ENCODE measurements at regions not wholly inside any gene's neighbourhood (a gene's known extent, or its start where the extent isn't known, plus 50 kb on each side); places are given as distances from the start of the nearest gene placed in this dataset.

GRCh38 chr2:104476563-104476988 is 377.3 kb upstream of the POU3F3 start:
- no peak overlapping the region for H4K8ac ChIP-seq (replicated peaks; ENCODE audit: insufficient read length, low read depth, low read length)
- H3K56ac ChIP-seq (ENCODE audit: insufficient read length, low read depth, low read length) = no peak overlapping the region
- H3K79me2 ChIP-seq (ENCODE audit: insufficient read depth, low read length) = no peaks in the 10 kb centered on the region
- no peak for TF ChIP-seq CTCF (conservative IDR thresholded peaks at IDR 0.05)
- H4K91ac ChIP-seq (ENCODE audit: insufficient read length, low read depth, low read length) = no peak overlapping the region
- no peak overlapping the region for H2BK15ac ChIP-seq (ENCODE audit: low read depth, low read length)
- H3K27ac ChIP-seq (ENCODE audit: insufficient read length, low read depth, low read length) = no peak overlapping the region
- Mint-ChIP-seq H3K4me3 (no peak overlapping the region), H3K9me3 (no peaks in the 10 kb centered on the region), H3K27ac (no peak overlapping the region), H3K4me1 (peaks cover 11 to 12% of the 10 kb centered on the region in 2 experiments), H3K36me3 (ENCODE audit: insufficient read depth in 1 of 3, low read depth in 3 of 3) (no peaks in the 10 kb centered on the region), H3K27me3 (ENCODE audit: low read depth) (peaks cover 3% of the 10 kb centered on the region)
- H3K79me1 ChIP-seq (ENCODE audit: insufficient read depth, low read depth, low read length, poor library complexity, severe bottlenecking) = no peaks in the 10 kb centered on the region
- H2BK20ac ChIP-seq (ENCODE audit: low read depth, low read length, poor library complexity, severe bottlenecking) = no peak overlapping the region
- no peak overlapping the region for H2BK5ac ChIP-seq (ENCODE audit: insufficient read length, low read length)
- no peak overlapping the region for H3K4me2 ChIP-seq (ENCODE audit: insufficient read depth, insufficient read length, low read length)
- no peak overlapping the region for H3K18ac ChIP-seq (ENCODE audit: insufficient read length, low read depth, low read length)
- H3K14ac ChIP-seq (ENCODE audit: insufficient read depth, low read length) = no peak overlapping the region
- WGBS (ENCODE audit: extremely low coverage, insufficient read length, low lambda C conversion rate) = no CpG with 5 or more reads among the region's 4 CpGs
- H4K5ac ChIP-seq (ENCODE audit: insufficient read length, low read depth, low read length) = no peak overlapping the region
- H2AFZ ChIP-seq (ENCODE audit: low read length) = no peak overlapping the region
- no peak for DNase-seq
- H3T11ph ChIP-seq (ENCODE audit: low read length) = no peak overlapping the region
- no peaks in the 10 kb centered on the region for H3K9me3 ChIP-seq (ENCODE audit: control insufficient read depth, low read depth, low read length)
- peaks cover 6% of the 10 kb centered on the region; the same call in 1 of the 2 replicates for H3K4me1 ChIP-seq (ENCODE audit: insufficient read depth, low read length)
- H2AK5ac ChIP-seq (ENCODE audit: insufficient read length, low read length) = no peak overlapping the region
- H3K4ac ChIP-seq (ENCODE audit: low read depth, low read length) = no peak overlapping the region
- no peak overlapping the region for H2BK120ac ChIP-seq (ENCODE audit: low read depth, low read length, poor library complexity, severe bottlenecking)
- H2BK12ac ChIP-seq (ENCODE audit: insufficient read length, low read depth, low read length) = no peak overlapping the region
- no peak overlapping the region for H3K23ac ChIP-seq (ENCODE audit: insufficient read length, low read depth, low read length)
- H4K20me1 ChIP-seq (ENCODE audit: control insufficient read depth, insufficient read depth, insufficient read length) = no peaks in the 10 kb centered on the region
- H3K27me3 ChIP-seq (ENCODE audit: insufficient read depth, low read length) = no peaks in the 10 kb centered on the region
- H3K23me2 ChIP-seq (ENCODE audit: insufficient read length, low read depth, low read length, poor library complexity, severe bottlenecking) = no peaks in the 10 kb centered on the region
- H3K9ac ChIP-seq (ENCODE audit: extremely low read depth, insufficient read length, low read length) = no peak overlapping the region

Data from H9 (cell line).